ENCODE measurements at regions not wholly inside any gene's neighbourhood (a gene's known extent, or its start where the extent isn't known, plus 50 kb on each side); places are given as distances from the start of the nearest gene placed in this dataset.

GRCh38 chr13:78460176-78460575 is 143.2 kb downstream of the POU4F1 start:
- H3K27ac Mint-ChIP-seq (ENCODE audit: unreplicated experiment) = no peak overlapping the region
- H3K9me3 Mint-ChIP-seq (ENCODE audit: unreplicated experiment) = peaks cover 2% of the 10 kb centered on the region
- H3K4me3 Mint-ChIP-seq (ENCODE audit: unreplicated experiment) = no peak overlapping the region
- H3K4me1 Mint-ChIP-seq (ENCODE audit: low read depth, unreplicated experiment) = no peaks in the 10 kb centered on the region
- H3K27me3 Mint-ChIP-seq (ENCODE audit: unreplicated experiment) = peaks cover 1% of the 10 kb centered on the region
- no peak for DNase-seq
- no peak for TF ChIP-seq CTCF (IDR thresholded peaks at IDR 0.05; ENCODE audit: partially characterized antibody, unreplicated experiment)
- no peaks in the 10 kb centered on the region for H3K36me3 Mint-ChIP-seq (ENCODE audit: unreplicated experiment)

GRCh38 chr13:78443839-78444238 is 159.5 kb downstream of the POU4F1 start:
- Mint-ChIP-seq H3K4me3 (ENCODE audit: unreplicated experiment) (no peak overlapping the region), H3K36me3 (ENCODE audit: unreplicated experiment) (no peaks in the 10 kb centered on the region), H3K27me3 (ENCODE audit: unreplicated experiment) (peaks cover 2% of the 10 kb centered on the region), H3K4me1 (ENCODE audit: low read depth, unreplicated experiment) (peaks cover 7% of the 10 kb centered on the region), H3K27ac (ENCODE audit: unreplicated experiment) (no peak overlapping the region), H3K9me3 (ENCODE audit: unreplicated experiment) (peaks cover 2% of the 10 kb centered on the region)
- DNase-seq = no peak
- TF ChIP-seq CTCF (IDR thresholded peaks at IDR 0.05; ENCODE audit: partially characterized antibody, unreplicated experiment) = no peak

GRCh38 chr13:78437781-78438180 is 165.6 kb downstream of the POU4F1 start:
- Mint-ChIP-seq H3K4me3 (ENCODE audit: unreplicated experiment) (no peak overlapping the region), H3K27ac (ENCODE audit: unreplicated experiment) (no peak overlapping the region), H3K36me3 (ENCODE audit: unreplicated experiment) (no peaks in the 10 kb centered on the region), H3K27me3 (ENCODE audit: unreplicated experiment) (no peaks in the 10 kb centered on the region), H3K4me1 (ENCODE audit: low read depth, unreplicated experiment) (peaks cover 9% of the 10 kb centered on the region), H3K9me3 (ENCODE audit: unreplicated experiment) (no peaks in the 10 kb centered on the region)
- no peak for TF ChIP-seq CTCF (IDR thresholded peaks at IDR 0.05; ENCODE audit: partially characterized antibody, unreplicated experiment)
- no peak for DNase-seq

- no peak for DNase-seq
- Mint-ChIP-seq H3K36me3 (ENCODE audit: unreplicated experiment) (no peaks in the 10 kb centered on the region), H3K27ac (ENCODE audit: unreplicated experiment) (no peak overlapping the region), H3K4me1 (ENCODE audit: low read depth, unreplicated experiment) (peaks cover 9% of the 10 kb centered on the region), H3K9me3 (ENCODE audit: unreplicated experiment) (no peaks in the 10 kb centered on the region), H3K4me3 (ENCODE audit: unreplicated experiment) (no peak overlapping the region), H3K27me3 (ENCODE audit: unreplicated experiment) (no peaks in the 10 kb centered on the region)
- no peak for TF ChIP-seq CTCF (IDR thresholded peaks at IDR 0.05; ENCODE audit: partially characterized antibody, unreplicated experiment)
Measured at GRCh38 chr13:78436311-78436710, 167.0 kb downstream of the POU4F1 start.

GRCh38 chr13:78431328-78431727 is 172.0 kb downstream of the POU4F1 start:
- Mint-ChIP-seq H3K4me3 (ENCODE audit: unreplicated experiment) (no peak overlapping the region), H3K27me3 (ENCODE audit: unreplicated experiment) (no peaks in the 10 kb centered on the region), H3K36me3 (ENCODE audit: unreplicated experiment) (no peaks in the 10 kb centered on the region), H3K4me1 (ENCODE audit: low read depth, unreplicated experiment) (peaks cover 6% of the 10 kb centered on the region), H3K27ac (ENCODE audit: unreplicated experiment) (no peak overlapping the region), H3K9me3 (ENCODE audit: unreplicated experiment) (no peaks in the 10 kb centered on the region)
- TF ChIP-seq CTCF (IDR thresholded peaks at IDR 0.05; ENCODE audit: partially characterized antibody, unreplicated experiment) = no peak
- no peak for DNase-seq

All from glutamatergic neuron (in vitro differentiated cells).